ENCODE measurements at regions not wholly inside any gene's neighbourhood (a gene's known extent, or its start where the extent isn't known, plus 50 kb on each side); places are given as distances from the start of the nearest gene placed in this dataset.

GRCh38 chr10:107303203-107303602 lies 138.7 kb upstream of the SORCS1 start:
- TF ChIP-seq POLR2A (IDR thresholded peaks at IDR 0.05; ENCODE audit: control extremely low read depth in 1 of 2, low read depth in 2 of 2, low read length in 2 of 2) (no peak), SP1 (IDR thresholded peaks at IDR 0.05; ENCODE audit: low read depth, low read length) (no peak), YY1 (IDR thresholded peaks at IDR 0.05; ENCODE audit: low read depth, low read length) (no peak), ATF3 (IDR thresholded peaks at IDR 0.05; ENCODE audit: insufficient read depth, low read depth, low read length) (no peak), MAFK (IDR thresholded peaks at IDR 0.05; ENCODE audit: low read depth, low read length) (no peak)
- TF ChIP-seq, protein P1, sequence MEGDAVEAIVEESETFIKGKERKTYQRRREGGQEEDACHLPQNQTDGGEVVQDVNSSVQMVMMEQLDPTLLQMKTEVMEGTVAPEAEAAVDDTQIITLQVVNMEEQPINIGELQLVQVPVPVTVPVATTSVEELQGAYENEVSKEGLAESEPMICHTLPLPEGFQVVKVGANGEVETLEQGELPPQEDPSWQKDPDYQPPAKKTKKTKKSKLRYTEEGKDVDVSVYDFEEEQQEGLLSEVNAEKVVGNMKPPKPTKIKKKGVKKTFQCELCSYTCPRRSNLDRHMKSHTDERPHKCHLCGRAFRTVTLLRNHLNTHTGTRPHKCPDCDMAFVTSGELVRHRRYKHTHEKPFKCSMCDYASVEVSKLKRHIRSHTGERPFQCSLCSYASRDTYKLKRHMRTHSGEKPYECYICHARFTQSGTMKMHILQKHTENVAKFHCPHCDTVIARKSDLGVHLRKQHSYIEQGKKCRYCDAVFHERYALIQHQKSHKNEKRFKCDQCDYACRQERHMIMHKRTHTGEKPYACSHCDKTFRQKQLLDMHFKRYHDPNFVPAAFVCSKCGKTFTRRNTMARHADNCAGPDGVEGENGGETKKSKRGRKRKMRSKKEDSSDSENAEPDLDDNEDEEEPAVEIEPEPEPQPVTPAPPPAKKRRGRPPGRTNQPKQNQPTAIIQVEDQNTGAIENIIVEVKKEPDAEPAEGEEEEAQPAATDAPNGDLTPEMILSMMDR (IDR thresholded peaks at IDR 0.05; ENCODE audit: control extremely low read depth in 1 of 3, insufficient read depth in 1 of 3, low read depth in 1 of 3, low read length in 3 of 3): no peak
